AG04450 (cell line): ENCODE measurements at regions not wholly inside any gene's neighbourhood (a gene's known extent, or its start where the extent isn't known, plus 50 kb on each side); places are given as distances from the start of the nearest gene placed in this dataset.
A peak's percentile ranks its signal among the peaks of the same experiment; 100 is the strongest.

Source experiments
- CTCF ChIA-PET: fragments of 300-600, 350-600 bp; formaldehyde crosslinking; extraction: SDS; loops from one replicate; lab custom pipeline; 2022; ENCODE audit warnings: antibody characterized with exemption, inconsistent platforms; lab: Charles Lee
- POLR2A ChIA-PET: fragments of 350-600 bp; formaldehyde crosslinking; extraction: SDS; loops from one replicate; lab custom pipeline; 2021; ENCODE audit warnings: antibody characterized with exemption, inconsistent platforms; lab: Yijun Ruan, JAX
- DNase-seq: peaks from one replicate; pipeline ENCODE4 v3.0.0-alpha.2; 2011; ENCODE audit warnings: low read depth, low spot score
- H3K27ac ChIP-seq: one replicate; pipeline ENCODE4 v1.5.1; 2012; ENCODE audit warnings: low read depth, low read length, control low read depth
- H3K27me3 ChIP-seq: one replicate; pipeline ENCODE4 v1.6.0; 2012; ENCODE audit warnings: low read length; ENCODE audit not compliant: control insufficient read depth, insufficient read depth
- H3K4me3 ChIP-seq: 2 replicates; pipeline ENCODE4 v1.5.1; 2011; ENCODE audit warnings: mild to moderate bottlenecking, low read depth, low read length, control low read depth
- H3K9me3 ChIP-seq: 2 replicates; pipeline ENCODE4 v1.5.1; 2012; ENCODE audit warnings: low read length; ENCODE audit not compliant: control insufficient read depth, insufficient read depth
- CTCF ChIP-seq: IDR thresholded peaks from 2 replicates; pipeline ENCODE4 v1.5.1; 2011; ENCODE audit warnings: low read depth, low read length, control low read depth, inconsistent platforms

GRCh38 chr9:7346144-7346543, 453.4 kb downstream of the DMAC1 start:
- H3K27me3 ChIP-seq: no peaks in the 10 kb centered on the region
- CTCF ChIA-PET: interaction anchor here (1.0 to 1.5 kb wide), 3 partner anchors 12 to 293 kb away, joined by 3 to 5 read pairs (median 4); no protein-coding TSS in a partner anchor
- no peak overlapping the region for H3K27ac ChIP-seq
- no peak for TF ChIP-seq CTCF
- DNase-seq: no peak
- peaks cover 6% of the 10 kb centered on the region; the same call in 1 of the 2 replicates for H3K9me3 ChIP-seq
- POLR2A ChIA-PET: no interaction called here
- H3K4me3 ChIP-seq: no peak overlapping the region

DNA sequence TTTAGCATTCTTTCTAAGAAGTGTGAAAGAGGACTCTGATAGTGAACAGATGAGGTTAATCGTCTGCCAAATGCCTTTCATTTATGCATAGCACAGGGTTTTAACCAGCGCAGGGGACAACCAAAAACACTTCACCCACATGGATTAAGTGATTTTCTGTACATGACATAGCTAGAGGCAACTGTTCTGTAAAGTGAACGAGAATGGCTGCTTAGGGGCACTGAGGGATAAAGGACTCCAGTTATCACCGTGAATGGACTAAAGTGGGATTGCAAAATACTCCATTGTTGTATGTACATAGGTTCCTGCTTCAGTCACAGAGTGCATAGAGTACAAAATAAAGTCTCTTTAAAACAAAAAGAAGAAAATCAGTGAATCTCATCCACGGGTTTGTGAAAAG, 456.8 kb downstream of the DMAC1 start:
- DNase-seq: no peak
- no peak overlapping the region for H3K4me3 ChIP-seq
- TF ChIP-seq CTCF: no peak
- H3K27ac ChIP-seq: no peak overlapping the region
- H3K9me3 ChIP-seq: no peaks in the 10 kb centered on the region
- ChIA-PET POLR2A (no interaction called here), CTCF (interaction anchor here (0.6 to 2.9 kb wide), 18 partner anchors 8 to 290 kb away, joined by 3 to 10 read pairs (median 4); no protein-coding TSS in a partner anchor)
- no peaks in the 10 kb centered on the region for H3K27me3 ChIP-seq

DNA sequence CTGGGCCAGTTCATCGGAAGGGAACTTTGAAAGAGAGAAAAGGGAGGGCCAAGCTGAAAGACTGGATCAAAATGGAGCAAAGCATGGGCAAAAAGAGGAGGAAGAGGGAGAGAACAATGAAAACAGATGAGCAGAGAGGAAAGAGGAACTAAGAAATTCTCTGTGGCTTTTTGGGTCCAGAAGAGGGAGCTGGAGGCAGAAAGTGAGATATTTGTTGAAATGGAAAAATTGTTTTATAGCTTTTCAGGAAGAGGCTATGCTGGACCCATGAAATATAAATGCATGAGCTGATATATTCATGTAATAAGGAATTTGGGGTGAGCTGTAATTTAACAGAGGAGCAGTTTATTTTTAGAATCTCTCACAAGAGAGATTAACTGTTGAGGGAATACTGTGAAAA, 457.3 kb downstream of the DMAC1 start:
- ChIA-PET POLR2A (no interaction called here), CTCF (interaction anchor here (0.6 to 2.9 kb wide), 25 partner anchors 9 to 421 kb away, joined by 3 to 10 read pairs (median 3); no protein-coding TSS in a partner anchor)
- Histone ChIP-seq H3K4me3 (no peak overlapping the region), H3K9me3 (no peaks in the 10 kb centered on the region), H3K27ac (no peak overlapping the region), H3K27me3 (no peaks in the 10 kb centered on the region)
- DNase-seq: no peak
- TF ChIP-seq CTCF: peak; percentile 49

GRCh38 chr9:7341571-7341970, 458.0 kb downstream of the DMAC1 start:
- no peak for TF ChIP-seq CTCF
- no peak overlapping the region for H3K27ac ChIP-seq
- DNase-seq: no peak
- ChIA-PET CTCF (interaction anchor here (0.6 to 2.9 kb wide), 17 partner anchors 12 to 420 kb away, joined by 3 to 10 read pairs (median 4); no protein-coding TSS in a partner anchor), POLR2A (no interaction called here)
- no peak overlapping the region for H3K4me3 ChIP-seq
- H3K9me3 ChIP-seq: no peaks in the 10 kb centered on the region
- no peaks in the 10 kb centered on the region for H3K27me3 ChIP-seq

DNA sequence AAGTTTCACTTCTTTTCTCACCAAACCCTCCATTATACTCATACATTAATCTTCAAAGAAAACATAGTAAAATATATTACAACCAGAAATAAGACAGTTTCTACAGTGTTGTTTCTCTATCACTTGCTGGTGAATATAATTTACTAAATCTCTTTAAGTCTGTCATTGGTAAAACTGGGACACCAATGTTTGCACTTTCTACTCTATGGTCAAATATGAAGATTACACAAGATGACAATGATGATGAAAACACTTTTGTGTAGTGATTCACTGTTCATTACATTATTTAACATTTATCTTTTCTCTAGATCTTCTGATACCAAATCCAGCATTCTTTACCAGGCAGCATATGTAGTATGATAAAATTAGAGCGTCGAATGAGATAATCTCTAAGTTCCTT, 459.1 kb downstream of the DMAC1 start:
- Histone ChIP-seq H3K4me3 (no peak overlapping the region), H3K27me3 (no peaks in the 10 kb centered on the region), H3K9me3 (no peaks in the 10 kb centered on the region), H3K27ac (no peak overlapping the region)
- ChIA-PET CTCF (interaction anchor here (1.9 to 2.9 kb wide), 2 partner anchors 34 to 287 kb away, joined by 6 to 10 read pairs; no protein-coding TSS in a partner anchor), POLR2A (no interaction called here)
- TF ChIP-seq CTCF: no peak
- DNase-seq: no peak
